ENCODE measurements at regions not wholly inside any gene's neighbourhood (a gene's known extent, or its start where the extent isn't known, plus 50 kb on each side); places are given as distances from the start of the nearest gene placed in this dataset.
"Not testable (repeated sequence)": the region's sequence is repeated elsewhere in the genome, so short reads cannot be mapped to it uniquely, and the experiment has no call there.

GRCh38 chr15:69554279-69554961, 101.8 kb downstream of the RPLP1 start:
- no peak for DNase-seq (ENCODE audit: low read depth)

- no peak for DNase-seq (ENCODE audit: low read depth)
These were observed 102.5 kb downstream of the RPLP1 start for GRCh38 chr15:69555080-69555479.

GRCh38 chr15:69556344-69556743, 103.7 kb downstream of the RPLP1 start:
- DNase-seq (ENCODE audit: low read depth) = no peak

- DNase-seq (ENCODE audit: low read depth) = peak; percentile 88
These were observed 104.5 kb downstream of the RPLP1 start for GRCh38 chr15:69557020-69557706.

GRCh38 chr15:69557707-69558409, 105.2 kb downstream of the RPLP1 start:
- no peak for DNase-seq (ENCODE audit: low read depth)

- no peak for DNase-seq (ENCODE audit: low read depth)
These were observed 107.0 kb downstream of the RPLP1 start for GRCh38 chr15:69559440-69560190.

- no peak for DNase-seq (ENCODE audit: low read depth)
These were observed 108.6 kb downstream of the RPLP1 start for GRCh38 chr15:69561071-69561784.

GRCh38 chr15:69562116-69562515, 109.5 kb downstream of the RPLP1 start:
- DNase-seq (ENCODE audit: low read depth) = no peak

- DNase-seq (ENCODE audit: low read depth) = no peak
These were observed 109.9 kb downstream of the RPLP1 start for GRCh38 chr15:69562564-69562963.

- no peak for DNase-seq (ENCODE audit: low read depth)
These were observed 112.5 kb downstream of the RPLP1 start for GRCh38 chr15:69565066-69565655.

- not testable (repeated sequence) for DNase-seq (ENCODE audit: low read depth)
These were observed 114.7 kb downstream of the RPLP1 start for GRCh38 chr15:69567238-69567760.

GRCh38 chr15:69568173-69569009, 115.8 kb downstream of the RPLP1 start:
- DNase-seq (ENCODE audit: low read depth) = no peak

GRCh38 chr15:69570454-69570853, 117.8 kb downstream of the RPLP1 start:
- no peak for DNase-seq (ENCODE audit: low read depth)

- no peak for DNase-seq (ENCODE audit: low read depth)
These were observed 118.4 kb downstream of the RPLP1 start for GRCh38 chr15:69570997-69571396.

- DNase-seq (ENCODE audit: low read depth) = not testable (repeated sequence)
These were observed 120.7 kb downstream of the RPLP1 start for GRCh38 chr15:69573278-69573677.

- no peak for DNase-seq (ENCODE audit: low read depth)
These were observed 121.3 kb downstream of the RPLP1 start for GRCh38 chr15:69573815-69574475.

- no peak for DNase-seq (ENCODE audit: low read depth)
These were observed 121.9 kb downstream of the RPLP1 start for GRCh38 chr15:69574506-69574905.

- DNase-seq (ENCODE audit: low read depth) = no peak
These were observed 122.8 kb downstream of the RPLP1 start for GRCh38 chr15:69575387-69575786.

- DNase-seq (ENCODE audit: low read depth) = no peak
These were observed 123.5 kb downstream of the RPLP1 start for GRCh38 chr15:69576035-69576526.
